ENCODE measurements at regions not wholly inside any gene's neighbourhood (a gene's known extent, or its start where the extent isn't known, plus 50 kb on each side); places are given as distances from the start of the nearest gene placed in this dataset.

DNA sequence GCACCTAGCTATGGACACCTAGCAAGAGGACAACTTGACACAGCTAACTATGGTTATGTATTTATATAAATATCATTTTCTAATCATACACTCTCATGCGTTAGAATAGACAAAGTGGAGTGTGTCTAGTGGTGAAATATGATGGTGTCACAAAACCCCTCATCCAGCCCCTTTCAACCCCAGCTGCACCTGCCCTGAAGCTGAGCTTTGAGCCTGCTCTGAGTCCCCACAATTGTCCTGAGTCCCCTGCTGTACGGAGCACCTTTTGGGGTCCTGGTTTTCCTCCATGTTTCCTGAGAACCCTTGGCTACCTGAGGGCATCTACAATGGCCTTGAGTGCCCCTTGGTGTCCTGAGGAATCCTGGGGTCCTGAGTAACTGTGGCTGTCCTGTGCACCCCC lies 1072.8 kb downstream of the TMEM121 start:
- intact Hi-C loops (cut with DNase I): no loop called here
- Histone ChIP-seq H3K4me1 (no peaks in the 10 kb centered on the region), H3K27ac (no peak overlapping the region), H3K9me3 (no peaks in the 10 kb centered on the region), H3K27me3 (ENCODE audit: low read depth) (peaks cover 23% of the 10 kb centered on the region), H3K36me3 (no peaks in the 10 kb centered on the region), H3K4me3 (no peak overlapping the region)
- ATAC-seq (no peak), DNase-seq (no peak)
- TF ChIP-seq, protein P1, sequence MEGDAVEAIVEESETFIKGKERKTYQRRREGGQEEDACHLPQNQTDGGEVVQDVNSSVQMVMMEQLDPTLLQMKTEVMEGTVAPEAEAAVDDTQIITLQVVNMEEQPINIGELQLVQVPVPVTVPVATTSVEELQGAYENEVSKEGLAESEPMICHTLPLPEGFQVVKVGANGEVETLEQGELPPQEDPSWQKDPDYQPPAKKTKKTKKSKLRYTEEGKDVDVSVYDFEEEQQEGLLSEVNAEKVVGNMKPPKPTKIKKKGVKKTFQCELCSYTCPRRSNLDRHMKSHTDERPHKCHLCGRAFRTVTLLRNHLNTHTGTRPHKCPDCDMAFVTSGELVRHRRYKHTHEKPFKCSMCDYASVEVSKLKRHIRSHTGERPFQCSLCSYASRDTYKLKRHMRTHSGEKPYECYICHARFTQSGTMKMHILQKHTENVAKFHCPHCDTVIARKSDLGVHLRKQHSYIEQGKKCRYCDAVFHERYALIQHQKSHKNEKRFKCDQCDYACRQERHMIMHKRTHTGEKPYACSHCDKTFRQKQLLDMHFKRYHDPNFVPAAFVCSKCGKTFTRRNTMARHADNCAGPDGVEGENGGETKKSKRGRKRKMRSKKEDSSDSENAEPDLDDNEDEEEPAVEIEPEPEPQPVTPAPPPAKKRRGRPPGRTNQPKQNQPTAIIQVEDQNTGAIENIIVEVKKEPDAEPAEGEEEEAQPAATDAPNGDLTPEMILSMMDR (IDR thresholded peaks at IDR 0.05): no peak

DNA sequence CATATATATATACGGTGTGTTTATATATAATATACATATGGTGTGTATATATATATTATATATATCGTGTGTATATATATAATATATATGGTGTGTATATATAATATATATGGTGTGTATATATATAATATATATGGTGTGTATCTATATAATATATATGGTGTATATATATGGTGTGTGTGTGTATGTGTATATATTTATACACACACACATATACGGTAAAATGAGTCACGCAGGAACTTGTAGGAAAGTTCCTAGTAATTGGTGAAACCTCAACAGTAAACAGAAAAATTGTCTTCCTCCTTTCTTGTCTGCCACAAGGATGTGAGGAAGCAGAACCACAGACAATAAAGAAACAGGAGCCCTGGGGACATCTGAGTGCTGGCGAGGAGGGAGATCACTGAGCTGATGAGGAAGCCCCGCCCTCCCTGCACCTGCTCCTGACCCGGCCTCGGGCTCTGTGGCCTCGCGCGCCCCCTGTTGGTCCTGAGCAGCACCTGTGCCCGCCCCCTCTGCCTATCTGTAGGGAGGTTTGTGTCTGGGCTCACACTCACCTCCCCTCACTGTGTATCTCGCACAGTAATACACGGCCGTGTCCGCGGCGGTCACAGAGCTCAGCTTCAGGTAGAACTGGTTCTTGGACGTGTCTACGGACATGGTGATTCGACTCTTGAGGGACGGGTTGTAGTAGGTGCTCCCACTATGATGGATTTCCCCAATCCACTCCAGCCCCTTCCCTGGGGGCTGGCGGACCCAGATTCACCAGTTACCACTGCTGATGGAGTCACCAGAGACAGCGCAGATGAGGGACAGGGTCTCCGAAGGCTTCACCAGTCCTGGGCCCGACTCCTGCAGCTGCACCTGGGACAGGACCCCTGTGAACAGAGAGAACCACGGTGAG lies 1079.4 kb downstream of the TMEM121 start:
- DNase-seq: peak; percentile 71
- Histone ChIP-seq H3K4me1 (no peaks in the 10 kb centered on the region), H3K36me3 (no peaks in the 10 kb centered on the region), H3K9me3 (no peaks in the 10 kb centered on the region), H3K27me3 (ENCODE audit: low read depth) (peaks cover 15% of the 10 kb centered on the region), H3K4me3 (no peak overlapping the region), H3K27ac (no peak overlapping the region)
- TF ChIP-seq, protein P1 (IDR thresholded peaks at IDR 0.05): no peak
- peak in 1 of 2 donors; percentile 52 for ATAC-seq
- intact Hi-C loops (cut with DNase I): no loop called here

DNA sequence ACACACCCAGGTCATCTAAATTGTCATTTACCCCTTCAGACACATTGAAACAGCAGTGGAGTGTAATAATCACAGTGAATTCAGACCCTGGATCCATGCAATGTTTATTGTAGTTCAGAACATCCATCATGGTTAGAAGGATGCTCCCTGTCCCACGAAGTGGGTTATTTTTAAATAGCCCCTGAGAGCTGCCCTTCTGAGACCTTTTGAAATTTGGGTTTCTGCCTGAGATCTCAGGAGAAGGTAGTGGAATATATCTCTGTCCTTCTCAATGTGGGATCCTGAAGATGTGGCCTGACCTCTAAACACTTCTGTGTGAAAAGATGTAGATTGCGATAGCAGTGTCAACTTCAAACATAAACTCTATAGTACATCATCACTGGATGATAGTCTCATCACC lies 1080.6 kb downstream of the TMEM121 start:
- intact Hi-C loops (cut with DNase I): no loop called here
- no peaks in the 10 kb centered on the region for H3K4me1 ChIP-seq
- H3K36me3 ChIP-seq: no peaks in the 10 kb centered on the region
- no peaks in the 10 kb centered on the region for H3K9me3 ChIP-seq
- H3K27me3 ChIP-seq (ENCODE audit: low read depth): peaks cover 11% of the 10 kb centered on the region
- TF ChIP-seq, protein P1 (IDR thresholded peaks at IDR 0.05): no peak
- DNase-seq (no peak), ATAC-seq (no peak)
- H3K4me3 ChIP-seq: no peak overlapping the region
- no peak overlapping the region for H3K27ac ChIP-seq

DNA sequence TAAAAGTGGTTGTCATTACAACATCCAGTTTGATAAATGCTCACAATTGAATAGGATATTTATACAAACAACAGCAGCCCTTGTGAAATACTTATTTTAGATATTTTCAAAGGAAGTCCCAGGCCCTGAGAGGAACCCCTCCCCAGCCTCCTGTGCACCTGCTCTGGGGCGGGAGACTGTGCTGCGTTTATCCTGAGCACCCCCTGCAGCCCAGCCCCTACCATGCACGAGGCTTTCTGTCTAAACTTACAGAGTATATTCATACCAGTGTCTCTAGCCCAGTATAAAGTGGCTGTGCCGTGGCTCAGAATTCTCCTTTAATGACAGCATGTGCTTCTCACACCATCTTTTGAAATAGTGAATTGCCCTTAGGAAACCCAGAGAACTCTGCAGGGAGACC lies 1084.3 kb downstream of the TMEM121 start:
- H3K9me3 ChIP-seq: no peaks in the 10 kb centered on the region
- H3K27me3 ChIP-seq (ENCODE audit: low read depth): peaks cover 4% of the 10 kb centered on the region
- H3K36me3 ChIP-seq: no peaks in the 10 kb centered on the region
- intact Hi-C loops (cut with DNase I): no loop called here
- DNase-seq (no peak), ATAC-seq (no peak)
- no peaks in the 10 kb centered on the region for H3K4me1 ChIP-seq
- TF ChIP-seq, protein P1 (IDR thresholded peaks at IDR 0.05): no peak
- H3K4me3 ChIP-seq: no peak overlapping the region
- no peak overlapping the region for H3K27ac ChIP-seq

DNA sequence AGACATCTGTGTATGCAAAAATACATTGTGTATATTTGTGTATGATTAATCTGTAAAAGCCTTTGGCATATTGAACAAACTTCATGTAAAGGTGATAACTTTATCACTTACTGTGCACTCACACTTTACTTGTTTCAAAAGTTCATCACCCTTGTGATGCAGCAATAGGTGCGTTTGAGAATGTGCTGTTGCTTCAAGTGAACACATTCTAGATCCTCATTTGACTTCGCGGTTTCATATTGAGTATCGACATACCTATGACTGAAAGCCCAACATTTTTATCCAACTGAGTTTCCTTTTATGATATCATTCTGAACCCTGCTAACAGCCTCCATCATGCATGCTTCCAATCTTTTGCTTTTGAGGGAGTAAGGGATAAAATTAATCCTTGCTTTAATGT lies 1086.9 kb downstream of the TMEM121 start:
- Histone ChIP-seq H3K9me3 (no peaks in the 10 kb centered on the region), H3K4me1 (no peaks in the 10 kb centered on the region), H3K36me3 (no peaks in the 10 kb centered on the region), H3K27ac (no peak overlapping the region), H3K4me3 (no peak overlapping the region), H3K27me3 (ENCODE audit: low read depth) (peaks cover 4% of the 10 kb centered on the region)
- ATAC-seq (no peak), DNase-seq (no peak)
- intact Hi-C loops (cut with DNase I): no loop called here
- TF ChIP-seq, protein P1 (IDR thresholded peaks at IDR 0.05): no peak

Measured in lower lobe of right lung (tissue), 2 donors.